ENCODE measurements at regions not wholly inside any gene's neighbourhood (a gene's known extent, or its start where the extent isn't known, plus 50 kb on each side); places are given as distances from the start of the nearest gene placed in this dataset.

DNA sequence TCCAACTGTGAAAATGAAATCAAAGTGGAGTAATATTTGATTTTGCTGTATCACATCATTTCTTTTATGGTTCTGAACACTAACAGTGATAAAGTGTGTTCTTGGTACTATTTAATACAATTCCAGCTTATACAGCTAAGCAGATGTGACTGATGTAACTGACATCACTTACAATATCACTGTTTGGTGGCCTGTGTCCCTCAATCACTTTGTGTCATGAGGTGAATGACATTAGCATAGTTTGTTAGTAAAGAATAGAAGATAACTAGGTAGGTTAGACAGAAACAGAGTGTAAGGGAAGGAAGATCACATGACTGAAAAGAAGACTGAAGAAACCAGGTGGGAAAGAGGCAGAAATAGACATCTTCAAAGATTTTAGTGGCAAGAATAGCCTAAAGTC, 138.7 kb downstream of the AQP9 start:
- DNase-seq (ENCODE audit: low spot score), result no peak
- H3K27ac ChIP-seq (ENCODE audit: extremely low read length, insufficient read depth, low read length), result no peak overlapping the region
- FAIRE-seq, result no peak
- no peaks in the 10 kb centered on the region for H3K79me2 ChIP-seq (ENCODE audit: insufficient read depth, low read length)
- no peaks in the 10 kb centered on the region for H3K27me3 ChIP-seq (ENCODE audit: control insufficient read depth in 1 of 2, insufficient read depth in 2 of 2, low read length in 2 of 2)
- in situ Hi-C loops (cut with HindIII; ENCODE audit: extremely low pct_ligation_motif_present, low pct_unique_long_range_greater_than_20kb), result no loop called here
- ChIA-PET CTCF (ENCODE audit: low intra/inter-chr PET ratio, low total read pairs) (no interaction called here), POLR2A (no interaction called here)
- H3K4me1 ChIP-seq (ENCODE audit: insufficient read depth, low read length), result peaks cover 12% of the 10 kb centered on the region
- H3K9ac ChIP-seq (ENCODE audit: insufficient read depth, low read depth, low read length), result no peak overlapping the region
- H4K20me1 ChIP-seq (ENCODE audit: insufficient read depth, low read length), result no peaks in the 10 kb centered on the region
- H3K9me3 ChIP-seq (ENCODE audit: low read length), result peaks cover 2% of the 10 kb centered on the region; the same call in 1 of the 2 replicates
- H3K36me3 ChIP-seq (replicated peaks in 1 of 2; ENCODE audit: control insufficient read depth in 1 of 2, insufficient read depth in 2 of 2, low read length in 2 of 2), result no peaks in the 10 kb centered on the region
- intact Hi-C loops (cut with micrococcal nuclease; ENCODE audit: unreplicated experiment), result loop anchor here (10.0 kb wide), 1 partner anchor 98 kb away; no protein-coding TSS in a partner anchor
- no peak overlapping the region for H3K4me2 ChIP-seq (ENCODE audit: low read depth, low read length)
- no TSS peak for BruUV-seq (replicated peaks)
- H3K4me3 ChIP-seq (replicated peaks in 1 of 3; ENCODE audit: insufficient read depth in 1 of 3, low read depth in 2 of 3, low read length in 3 of 3), result no peak overlapping the region
- no peak overlapping the region for H2AFZ ChIP-seq (ENCODE audit: low read length)
- ATAC-seq, result no peak
- TF ChIP-seq, protein P1, sequence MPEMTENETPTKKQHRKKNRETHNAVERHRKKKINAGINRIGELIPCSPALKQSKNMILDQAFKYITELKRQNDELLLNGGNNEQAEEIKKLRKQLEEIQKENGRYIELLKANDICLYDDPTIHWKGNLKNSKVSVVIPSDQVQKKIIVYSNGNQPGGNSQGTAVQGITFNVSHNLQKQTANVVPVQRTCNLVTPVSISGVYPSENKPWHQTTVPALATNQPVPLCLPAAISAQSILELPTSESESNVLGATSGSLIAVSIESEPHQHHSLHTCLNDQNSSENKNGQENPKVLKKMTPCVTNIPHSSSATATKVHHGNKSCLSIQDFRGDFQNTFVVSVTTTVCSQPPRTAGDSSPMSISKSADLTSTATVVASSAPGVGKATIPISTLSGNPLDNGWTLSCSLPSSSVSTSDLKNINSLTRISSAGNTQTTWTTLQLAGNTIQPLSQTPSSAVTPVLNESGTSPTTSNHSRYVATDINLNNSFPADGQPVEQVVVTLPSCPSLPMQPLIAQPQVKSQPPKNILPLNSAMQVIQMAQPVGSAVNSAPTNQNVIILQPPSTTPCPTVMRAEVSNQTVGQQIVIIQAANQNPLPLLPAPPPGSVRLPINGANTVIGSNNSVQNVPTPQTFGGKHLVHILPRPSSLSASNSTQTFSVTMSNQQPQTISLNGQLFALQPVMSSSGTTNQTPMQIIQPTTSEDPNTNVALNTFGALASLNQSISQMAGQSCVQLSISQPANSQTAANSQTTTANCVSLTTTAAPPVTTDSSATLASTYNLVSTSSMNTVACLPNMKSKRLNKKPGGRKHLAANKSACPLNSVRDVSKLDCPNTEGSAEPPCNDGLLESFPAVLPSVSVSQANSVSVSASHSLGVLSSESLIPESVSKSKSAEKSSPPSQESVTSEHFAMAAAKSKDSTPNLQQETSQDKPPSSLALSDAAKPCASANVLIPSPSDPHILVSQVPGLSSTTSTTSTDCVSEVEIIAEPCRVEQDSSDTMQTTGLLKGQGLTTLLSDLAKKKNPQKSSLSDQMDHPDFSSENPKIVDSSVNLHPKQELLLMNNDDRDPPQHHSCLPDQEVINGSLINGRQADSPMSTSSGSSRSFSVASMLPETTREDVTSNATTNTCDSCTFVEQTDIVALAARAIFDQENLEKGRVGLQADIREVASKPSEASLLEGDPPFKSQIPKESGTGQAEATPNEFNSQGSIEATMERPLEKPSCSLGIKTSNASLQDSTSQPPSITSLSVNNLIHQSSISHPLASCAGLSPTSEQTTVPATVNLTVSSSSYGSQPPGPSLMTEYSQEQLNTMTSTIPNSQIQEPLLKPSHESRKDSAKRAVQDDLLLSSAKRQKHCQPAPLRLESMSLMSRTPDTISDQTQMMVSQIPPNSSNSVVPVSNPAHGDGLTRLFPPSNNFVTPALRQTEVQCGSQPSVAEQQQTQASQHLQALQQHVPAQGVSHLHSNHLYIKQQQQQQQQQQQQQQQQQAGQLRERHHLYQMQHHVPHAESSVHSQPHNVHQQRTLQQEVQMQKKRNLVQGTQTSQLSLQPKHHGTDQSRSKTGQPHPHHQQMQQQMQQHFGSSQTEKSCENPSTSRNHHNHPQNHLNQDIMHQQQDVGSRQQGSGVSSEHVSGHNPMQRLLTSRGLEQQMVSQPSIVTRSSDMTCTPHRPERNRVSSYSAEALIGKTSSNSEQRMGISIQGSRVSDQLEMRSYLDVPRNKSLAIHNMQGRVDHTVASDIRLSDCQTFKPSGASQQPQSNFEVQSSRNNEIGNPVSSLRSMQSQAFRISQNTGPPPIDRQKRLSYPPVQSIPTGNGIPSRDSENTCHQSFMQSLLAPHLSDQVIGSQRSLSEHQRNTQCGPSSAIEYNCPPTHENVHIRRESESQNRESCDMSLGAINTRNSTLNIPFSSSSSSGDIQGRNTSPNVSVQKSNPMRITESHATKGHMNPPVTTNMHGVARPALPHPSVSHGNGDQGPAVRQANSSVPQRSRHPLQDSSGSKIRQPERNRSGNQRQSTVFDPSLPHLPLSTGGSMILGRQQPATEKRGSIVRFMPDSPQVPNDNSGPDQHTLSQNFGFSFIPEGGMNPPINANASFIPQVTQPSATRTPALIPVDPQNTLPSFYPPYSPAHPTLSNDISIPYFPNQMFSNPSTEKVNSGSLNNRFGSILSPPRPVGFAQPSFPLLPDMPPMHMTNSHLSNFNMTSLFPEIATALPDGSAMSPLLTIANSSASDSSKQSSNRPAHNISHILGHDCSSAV (CRISPR knock-in tag; IDR thresholded peaks at IDR 0.05; ENCODE audit: borderline replicate concordance), result no peak
- TF ChIP-seq KDM5B (CRISPR knock-in tag; IDR thresholded peaks at IDR 0.05; ENCODE audit: borderline replicate concordance) (no peak), REL (CRISPR knock-in tag; conservative IDR thresholded peaks at IDR 0.05) (no peak), ZNF549 (CRISPR knock-in tag; IDR thresholded peaks at IDR 0.05) (no peak), CCDC6 (CRISPR knock-in tag; IDR thresholded peaks at IDR 0.05) (no peak), ZNF660 (CRISPR knock-in tag; IDR thresholded peaks at IDR 0.05; ENCODE audit: borderline replicate concordance, low read depth) (no peak), POLR2AphosphoS2 (IDR thresholded peaks at IDR 0.05; ENCODE audit: low read depth, low read length) (no peak), ZNF556 (CRISPR knock-in tag; IDR thresholded peaks at IDR 0.05; ENCODE audit: borderline replicate concordance) (no peak), CENPT (CRISPR knock-in tag; IDR thresholded peaks at IDR 0.05; ENCODE audit: low read depth) (no peak), ISL2 (CRISPR knock-in tag; IDR thresholded peaks at IDR 0.05) (no peak), NAIF1 (CRISPR knock-in tag; IDR thresholded peaks at IDR 0.05; ENCODE audit: borderline replicate concordance) (no peak), MTA3 (CRISPR knock-in tag; IDR thresholded peaks at IDR 0.05) (no peak), ZFP37 (CRISPR knock-in tag; IDR thresholded peaks at IDR 0.05; ENCODE audit: borderline replicate concordance) (no peak), ZNF552 (CRISPR knock-in tag; IDR thresholded peaks at IDR 0.05; ENCODE audit: borderline replicate concordance) (no peak), FOXM1 (CRISPR knock-in tag; IDR thresholded peaks at IDR 0.05) (no peak)
- TF ChIP-seq, protein P2, sequence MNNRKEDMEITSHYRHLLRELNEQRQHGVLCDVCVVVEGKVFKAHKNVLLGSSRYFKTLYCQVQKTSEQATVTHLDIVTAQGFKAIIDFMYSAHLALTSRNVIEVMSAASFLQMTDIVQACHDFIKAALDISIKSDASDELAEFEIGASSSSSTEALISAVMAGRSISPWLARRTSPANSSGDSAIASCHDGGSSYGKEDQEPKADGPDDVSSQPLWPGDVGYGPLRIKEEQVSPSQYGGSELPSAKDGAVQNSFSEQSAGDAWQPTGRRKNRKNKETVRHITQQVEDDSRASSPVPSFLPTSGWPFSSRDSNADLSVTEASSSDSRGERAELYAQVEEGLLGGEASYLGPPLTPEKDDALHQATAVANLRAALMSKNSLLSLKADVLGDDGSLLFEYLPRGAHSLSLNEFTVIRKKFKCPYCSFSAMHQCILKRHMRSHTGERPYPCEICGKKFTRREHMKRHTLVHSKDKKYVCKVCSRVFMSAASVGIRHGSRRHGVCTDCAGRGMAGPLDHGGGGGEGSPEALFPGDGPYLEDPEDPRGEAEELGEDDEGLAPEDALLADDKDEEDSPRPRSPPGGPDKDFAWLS (CRISPR knock-in tag; IDR thresholded peaks at IDR 0.05; ENCODE audit: borderline replicate concordance), result no peak
